ENCODE measurements at regions not wholly inside any gene's neighbourhood (a gene's known extent, or its start where the extent isn't known, plus 50 kb on each side); places are given as distances from the start of the nearest gene placed in this dataset.

- in situ Hi-C loops (cut with HindIII; ENCODE audit: extremely low pct_ligation_motif_present, low pct_unique_long_range_greater_than_20kb), result no loop called here
- Histone ChIP-seq H3K4me3 (replicated peaks in 1 of 3; ENCODE audit: insufficient read depth in 1 of 3, low read depth in 2 of 3, low read length in 3 of 3) (no peak overlapping the region), H3K27me3 (ENCODE audit: control insufficient read depth in 1 of 2, insufficient read depth in 2 of 2, low read length in 2 of 2) (no peaks in the 10 kb centered on the region), H3K9me3 (ENCODE audit: low read length) (no peaks in the 10 kb centered on the region), H3K36me3 (replicated peaks in 1 of 2; ENCODE audit: control insufficient read depth in 1 of 2, insufficient read depth in 2 of 2, low read length in 2 of 2) (no peaks in the 10 kb centered on the region), H3K27ac (ENCODE audit: extremely low read length, insufficient read depth, low read length) (no peak overlapping the region), H3K4me1 (ENCODE audit: insufficient read depth, low read length) (no peaks in the 10 kb centered on the region), H2AFZ (ENCODE audit: low read length) (no peak overlapping the region), H3K4me2 (ENCODE audit: low read depth, low read length) (no peak overlapping the region), H4K20me1 (ENCODE audit: insufficient read depth, low read length) (no peaks in the 10 kb centered on the region), H3K79me2 (ENCODE audit: insufficient read depth, low read length) (no peaks in the 10 kb centered on the region), H3K9ac (ENCODE audit: insufficient read depth, low read depth, low read length) (no peak overlapping the region)
- intact Hi-C loops (cut with micrococcal nuclease; ENCODE audit: unreplicated experiment), result no loop called here
- POLR2A ChIA-PET, result no interaction called here
- ATAC-seq, result no peak
- CTCF ChIA-PET (ENCODE audit: low intra/inter-chr PET ratio, low total read pairs), result no interaction called here
- DNase-seq (ENCODE audit: low spot score), result no peak
- FAIRE-seq, result no peak
- no peak for TF ChIP-seq ZNF318 (CRISPR knock-in tag; IDR thresholded peaks at IDR 0.05)
- TF ChIP-seq RBFOX2 (IDR thresholded peaks at IDR 0.05; ENCODE audit: low read depth, low read length), result no peak
- TF ChIP-seq TAF1 (CRISPR knock-in tag; IDR thresholded peaks at IDR 0.05), result no peak
- no peak for TF ChIP-seq AHDC1 (CRISPR knock-in tag; IDR thresholded peaks at IDR 0.05; ENCODE audit: borderline replicate concordance)
- no peak for TF ChIP-seq ZSCAN21 (CRISPR knock-in tag; IDR thresholded peaks at IDR 0.05; ENCODE audit: borderline replicate concordance)
- TF ChIP-seq ETS1 (CRISPR knock-in tag; IDR thresholded peaks at IDR 0.05), result no peak
- BruUV-seq (replicated peaks), result no TSS peak
Measured at GRCh38 chr12:103244596-103244995, 251.2 kb downstream of the C12orf42 start.
